ENCODE measurements at regions not wholly inside any gene's neighbourhood (a gene's known extent, or its start where the extent isn't known, plus 50 kb on each side); places are given as distances from the start of the nearest gene placed in this dataset.

DNA sequence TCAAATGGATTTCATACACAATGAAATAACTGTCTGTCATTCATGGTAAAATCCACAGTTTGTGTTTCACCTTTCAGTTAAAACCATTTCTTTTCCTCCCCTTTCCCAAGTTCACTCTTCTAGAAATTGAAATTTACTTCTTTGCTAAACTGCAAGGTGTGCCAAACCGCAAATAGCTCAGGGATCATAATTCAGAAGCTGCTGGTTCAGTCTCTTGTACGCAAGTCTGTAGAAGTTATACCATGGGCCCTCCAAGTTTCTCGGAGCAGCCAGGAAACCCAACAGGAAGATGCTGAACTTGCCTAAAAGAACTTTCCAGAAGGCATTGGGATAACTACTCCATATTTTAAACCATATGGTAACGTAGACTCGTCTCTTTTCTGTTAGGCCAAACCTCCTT, 268.9 kb downstream of the FLRT2 start:
- no peak for DNase-seq

GRCh38 chr14:85793533-85793932, 263.6 kb downstream of the FLRT2 start:
- no peak for DNase-seq

- DNase-seq, result no peak
Observed at GRCh38 chr14:85789506-85789905, 259.6 kb downstream of the FLRT2 start.

- no peak for DNase-seq
Observed at GRCh38 chr14:85788470-85789233, 258.7 kb downstream of the FLRT2 start.

- no peak for DNase-seq
Observed at GRCh38 chr14:85766295-85766694, 236.4 kb downstream of the FLRT2 start.

- DNase-seq, result no peak
Observed at GRCh38 chr14:85764822-85765221, 234.9 kb downstream of the FLRT2 start.

DNA sequence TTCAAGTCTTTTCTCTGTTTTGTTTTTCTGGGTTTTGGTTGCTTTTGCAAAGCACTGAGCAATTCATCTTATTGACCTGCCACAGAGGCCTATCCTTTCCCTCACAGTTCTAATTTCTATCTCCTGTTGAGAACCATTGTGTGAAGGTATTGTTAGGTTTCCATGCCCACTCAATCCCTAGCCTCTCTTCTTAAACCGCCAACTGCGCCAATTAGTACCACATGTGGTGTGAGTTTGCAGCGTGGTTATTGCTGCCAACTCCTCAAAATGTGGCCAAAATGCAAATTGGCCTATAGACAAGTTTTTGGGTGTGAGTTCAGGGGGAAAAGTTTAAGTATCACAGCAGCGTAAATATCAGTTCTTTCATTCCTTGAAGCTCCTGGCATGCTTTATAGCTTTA, 232.6 kb downstream of the FLRT2 start:
- DNase-seq, result no peak

DNA sequence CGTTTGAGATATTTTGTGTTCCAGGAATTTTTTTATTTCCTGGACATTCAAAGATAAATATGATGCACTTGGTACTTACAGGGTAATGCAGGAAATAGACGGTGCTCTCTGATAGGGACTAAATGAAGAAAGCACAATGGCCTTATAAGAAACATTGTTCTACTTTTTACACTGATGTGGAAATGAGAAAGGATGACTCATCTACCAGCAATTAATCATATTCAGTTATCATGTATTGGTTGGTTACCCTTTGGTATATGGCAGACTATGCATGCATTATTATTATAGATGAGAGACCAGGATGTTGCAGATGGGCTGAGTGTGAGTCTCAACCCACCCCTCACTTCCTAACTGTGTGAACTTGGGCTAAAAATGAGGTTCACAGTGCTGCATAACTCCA, 222.2 kb downstream of the FLRT2 start:
- no peak for DNase-seq

DNA sequence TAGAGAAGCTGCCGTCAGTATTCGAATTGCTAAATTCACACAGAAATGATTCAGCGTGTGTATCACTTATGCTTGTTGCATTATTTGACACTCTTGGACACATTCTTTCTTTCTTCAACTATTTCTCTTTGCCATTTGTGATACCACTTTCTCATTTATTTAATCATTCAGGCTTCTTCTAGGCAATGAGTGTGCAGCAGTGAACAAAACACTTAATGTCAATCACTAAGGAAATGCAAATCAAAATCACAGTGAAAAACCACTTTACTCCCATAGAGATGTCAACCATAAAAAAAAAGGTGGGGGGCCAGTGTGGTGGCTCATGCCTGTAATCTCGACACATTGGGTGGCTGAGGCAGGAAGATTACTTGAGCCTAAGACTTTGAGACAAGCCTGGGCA, 214.6 kb downstream of the FLRT2 start:
- DNase-seq, result no peak

- no peak for DNase-seq
Observed at GRCh38 chr14:85732031-85732430, 202.1 kb downstream of the FLRT2 start.

DNA sequence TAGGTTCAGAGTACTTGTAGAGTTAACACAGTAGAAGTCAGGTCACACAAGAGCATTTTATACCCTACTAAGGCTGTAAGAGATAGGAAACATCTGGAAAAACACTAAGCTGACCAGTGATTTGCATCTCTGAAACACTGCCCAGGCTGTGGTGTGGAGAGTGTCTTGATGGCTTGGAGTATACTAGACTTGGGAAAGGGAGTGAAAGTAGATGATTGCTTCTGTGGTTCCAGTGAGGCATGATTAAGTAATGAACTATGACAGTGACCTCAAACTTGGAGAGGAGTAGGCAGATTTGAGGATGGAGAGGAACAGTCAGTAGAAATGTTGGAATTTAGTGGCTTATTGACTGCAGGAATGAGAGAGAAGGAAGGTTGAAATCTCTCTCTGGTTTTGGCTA, 201.2 kb downstream of the FLRT2 start:
- DNase-seq, result no peak

GRCh38 chr14:85728476-85729065, 198.6 kb downstream of the FLRT2 start:
- DNase-seq, result no peak

DNA sequence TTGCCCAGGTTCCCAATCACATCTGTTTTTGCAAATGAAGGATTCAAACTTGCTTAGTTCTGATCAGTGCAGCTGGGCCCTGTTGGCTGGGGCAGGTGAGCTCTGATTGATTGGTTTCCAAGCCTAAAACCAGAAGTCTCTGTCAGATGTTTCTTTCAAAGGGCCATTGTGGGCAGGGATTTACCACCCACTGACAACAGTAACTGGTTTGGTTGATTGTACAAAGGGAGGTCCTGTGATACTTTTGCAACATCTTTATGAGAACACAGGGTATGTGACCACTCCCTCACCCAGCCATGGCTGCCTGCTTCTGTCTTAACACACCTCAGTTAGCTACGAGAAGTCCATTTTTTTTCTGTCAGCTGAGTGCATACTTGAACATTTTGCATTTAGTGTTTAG, 184.1 kb downstream of the FLRT2 start:
- DNase-seq, result no peak

DNA sequence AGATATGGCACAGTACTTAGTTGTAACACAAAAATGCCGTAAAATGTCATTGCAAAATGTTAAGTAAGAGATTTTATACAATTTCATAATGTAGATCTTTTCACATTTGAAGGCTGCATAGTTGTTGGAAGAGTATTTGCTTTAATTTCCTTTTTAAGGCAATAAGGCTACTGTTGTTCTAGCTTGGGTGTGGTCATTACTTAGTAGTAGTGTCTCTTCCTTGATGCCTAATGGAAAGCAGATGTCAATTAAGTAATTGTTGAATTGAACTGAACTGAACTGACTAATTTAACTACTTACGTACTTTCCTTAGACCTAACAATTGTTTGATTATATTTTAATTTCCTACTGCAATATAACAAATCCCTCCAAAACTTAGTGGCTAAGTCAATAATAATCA, 181.7 kb downstream of the FLRT2 start:
- no peak for DNase-seq

Measured in stimulated activated CD4-positive, alpha-beta T cell treated with anti-CD3 and anti-CD28 coated beads, Interleukin-12 subunit alpha, Interleukin-12 subunit beta, amount 100 ng/mL, for 4 hours (primary cell).